ENCODE measurements at regions not wholly inside any gene's neighbourhood (a gene's known extent, or its start where the extent isn't known, plus 50 kb on each side); places are given as distances from the start of the nearest gene placed in this dataset.

DNA sequence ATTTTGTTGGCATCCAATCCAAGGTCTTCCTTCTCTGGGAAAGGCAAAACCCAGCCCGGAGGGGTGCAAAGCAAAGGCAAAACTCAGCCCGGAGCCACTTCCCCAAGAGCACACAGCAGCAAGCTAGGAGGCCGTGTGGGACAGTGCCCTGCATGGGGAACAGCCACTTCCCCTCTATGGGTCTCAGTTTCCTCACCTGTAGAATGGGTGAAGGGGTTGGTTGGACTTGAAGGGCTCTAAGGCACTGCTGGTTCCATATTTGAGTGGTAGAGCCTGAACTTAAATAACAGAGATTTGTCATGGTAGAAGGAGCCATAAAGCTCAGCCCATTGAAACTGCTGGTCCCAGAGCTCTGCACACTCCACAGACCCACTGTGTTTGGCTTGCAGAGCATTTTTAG, 51.3 kb upstream of the CCDC167 start:
- no peak overlapping the region for H3K4me3 ChIP-seq (ENCODE audit: low read length)
- DNase-seq (ENCODE audit: low read depth) = no peak
- TF ChIP-seq, protein P1, sequence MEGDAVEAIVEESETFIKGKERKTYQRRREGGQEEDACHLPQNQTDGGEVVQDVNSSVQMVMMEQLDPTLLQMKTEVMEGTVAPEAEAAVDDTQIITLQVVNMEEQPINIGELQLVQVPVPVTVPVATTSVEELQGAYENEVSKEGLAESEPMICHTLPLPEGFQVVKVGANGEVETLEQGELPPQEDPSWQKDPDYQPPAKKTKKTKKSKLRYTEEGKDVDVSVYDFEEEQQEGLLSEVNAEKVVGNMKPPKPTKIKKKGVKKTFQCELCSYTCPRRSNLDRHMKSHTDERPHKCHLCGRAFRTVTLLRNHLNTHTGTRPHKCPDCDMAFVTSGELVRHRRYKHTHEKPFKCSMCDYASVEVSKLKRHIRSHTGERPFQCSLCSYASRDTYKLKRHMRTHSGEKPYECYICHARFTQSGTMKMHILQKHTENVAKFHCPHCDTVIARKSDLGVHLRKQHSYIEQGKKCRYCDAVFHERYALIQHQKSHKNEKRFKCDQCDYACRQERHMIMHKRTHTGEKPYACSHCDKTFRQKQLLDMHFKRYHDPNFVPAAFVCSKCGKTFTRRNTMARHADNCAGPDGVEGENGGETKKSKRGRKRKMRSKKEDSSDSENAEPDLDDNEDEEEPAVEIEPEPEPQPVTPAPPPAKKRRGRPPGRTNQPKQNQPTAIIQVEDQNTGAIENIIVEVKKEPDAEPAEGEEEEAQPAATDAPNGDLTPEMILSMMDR (IDR thresholded peaks at IDR 0.05; ENCODE audit: insufficient read depth, low read depth, low read length, missing control alignments) = no peak

DNA sequence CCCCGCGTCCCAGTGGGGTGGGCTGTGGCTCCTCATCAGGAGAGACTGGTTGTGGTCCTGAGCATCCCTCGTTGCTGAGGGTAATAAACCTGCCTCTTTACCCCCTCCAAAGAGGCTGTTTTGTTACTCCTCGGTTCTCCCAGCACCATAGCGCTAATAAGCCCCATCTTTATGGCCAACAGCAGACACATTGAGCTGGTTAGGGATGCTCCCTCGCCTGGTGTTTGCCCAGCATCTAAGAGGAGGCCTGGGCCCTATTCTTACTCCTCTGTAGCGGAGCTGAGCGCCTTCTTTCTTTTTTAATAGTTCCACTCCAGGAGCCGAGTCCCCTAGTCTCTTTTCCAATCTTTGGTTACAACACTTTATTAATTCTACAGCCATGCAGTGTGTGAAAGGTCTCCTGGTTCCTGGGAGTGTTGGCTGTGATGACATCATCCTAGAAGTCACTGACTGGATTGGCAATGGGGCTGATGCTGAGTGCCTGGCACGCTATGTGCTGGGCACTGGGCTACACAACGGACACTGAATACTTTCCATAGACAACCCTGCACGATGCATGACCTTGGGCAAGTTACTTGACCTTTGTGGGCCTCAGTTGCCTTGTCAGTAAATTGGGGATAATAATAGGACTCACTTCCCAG, 50.6 kb upstream of the CCDC167 start:
- no peak overlapping the region for H3K4me3 ChIP-seq (ENCODE audit: low read length)
- peak; percentile 73 for DNase-seq (ENCODE audit: low read depth)
- TF ChIP-seq, protein P1 (IDR thresholded peaks at IDR 0.05; ENCODE audit: insufficient read depth, low read depth, low read length, missing control alignments) = no peak

DNA sequence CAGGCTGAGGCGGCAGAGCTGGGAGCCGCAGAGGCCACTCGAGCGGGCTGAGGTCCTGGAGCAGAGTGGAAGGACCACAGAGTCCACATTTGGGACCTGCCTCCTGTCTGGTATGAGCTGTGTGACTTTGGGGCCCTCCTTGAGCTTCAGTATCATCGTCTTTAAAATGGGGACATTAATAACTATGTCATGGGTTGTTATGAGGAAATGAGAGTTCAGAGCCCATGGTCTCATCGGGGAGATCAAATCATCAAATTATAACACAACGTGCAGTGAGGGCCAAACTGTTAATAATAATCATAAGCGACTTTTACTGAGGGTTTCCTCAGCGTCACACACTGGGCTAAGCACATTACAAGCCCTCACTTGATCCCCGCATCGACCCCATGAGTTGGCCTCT, 49.9 kb upstream of the CCDC167 start:
- no peak for DNase-seq (ENCODE audit: low read depth)
- TF ChIP-seq, protein P1 (IDR thresholded peaks at IDR 0.05; ENCODE audit: insufficient read depth, low read depth, low read length, missing control alignments) = no peak

More for the DNA sequence above, 49.9 kb upstream of the CCDC167 start:
- H3K4me3 ChIP-seq (ENCODE audit: low read length) = no peak overlapping the region
